ENCODE measurements at regions not wholly inside any gene's neighbourhood (a gene's known extent, or its start where the extent isn't known, plus 50 kb on each side); places are given as distances from the start of the nearest gene placed in this dataset.

DNA sequence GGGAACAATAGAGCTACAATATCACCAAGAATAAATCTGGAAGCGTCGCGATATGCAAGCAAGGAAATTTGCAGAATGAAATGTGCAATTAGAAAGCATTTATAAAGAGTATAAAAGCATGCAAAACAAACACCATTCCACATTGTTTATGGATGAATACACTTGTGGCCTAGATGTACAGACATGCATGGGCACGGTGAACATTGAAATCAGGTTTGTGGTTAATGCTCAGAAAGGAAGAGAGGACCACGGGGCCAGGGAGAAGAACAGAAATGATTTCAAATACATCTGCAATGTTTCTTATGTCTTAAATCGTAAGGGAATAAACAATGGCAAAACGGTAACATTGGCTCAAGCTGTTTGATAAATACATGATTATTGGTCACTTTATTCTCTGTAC lies 235.9 kb downstream of the FOXL1 start:
- TF ChIP-seq CTCF (conservative IDR thresholded peaks at IDR 0.05; ENCODE audit: low read length) (no peak), EZH2phosphoT487 (IDR thresholded peaks at IDR 0.05; ENCODE audit: borderline replicate concordance, low read depth, low read length) (no peak)

All from OCI-LY7 (cell line).